Vagina (tissue), 2 donors: ENCODE measurements at regions not wholly inside any gene's neighbourhood (a gene's known extent, or its start where the extent isn't known, plus 50 kb on each side); places are given as distances from the start of the nearest gene placed in this dataset.

Source experiments
- CTCF ChIP-seq, 3 experiments: fragments of 450-650 bp in 2 of 3; fragments of 200-600 bp in 1 of 3; sonication (generic) in 1 of 3; IDR thresholded peaks; one replicate each; pipeline ENCODE4 v1.5.1; 2017 to 2019; ENCODE audit warnings: antibody characterized with exemption in 3 of 3, mild to moderate bottlenecking in 2 of 3, moderate library complexity in 2 of 3
- POLR2A ChIP-seq, 2 donors: fragments of 450-650 bp; IDR thresholded peaks; one replicate each; pipeline ENCODE4 v1.6.1; 2017; ENCODE audit warnings: antibody characterized with exemption in 2 of 2, mild to moderate bottlenecking in 2 of 2, moderate library complexity in 2 of 2
- POLR2AphosphoS5 ChIP-seq, 2 donors: sonication (generic); formaldehyde crosslinking; IDR thresholded peaks; one replicate each; pipeline ENCODE4 v1.9.0; 2017; ENCODE audit warnings: antibody characterized with exemption in 2 of 2, mild to moderate bottlenecking in 2 of 2, low read depth in 1 of 2; ENCODE audit not compliant: insufficient read depth in 1 of 2

- TF ChIP-seq CTCF (IDR thresholded peaks at IDR 0.05) (no peak), POLR2AphosphoS5 (IDR thresholded peaks at IDR 0.05; ENCODE audit: insufficient read depth in 1 of 2, low read depth in 1 of 2) (no peak), POLR2A (IDR thresholded peaks at IDR 0.05) (no peak)
Observed at GRCh38 chr5:121024416-121025311, 560.6 kb downstream of the PRR16 start.
